SK-N-DZ (cell line): ENCODE measurements at regions not wholly inside any gene's neighbourhood (a gene's known extent, or its start where the extent isn't known, plus 50 kb on each side); places are given as distances from the start of the nearest gene placed in this dataset.
"Not testable (repeated sequence)": the region's sequence is repeated elsewhere in the genome, so short reads cannot be mapped to it uniquely, and the experiment has no call there.

Source experiments
- DNase-seq: peaks from one replicate; pipeline ENCODE4 v3.0.0-alpha.2; 2015; ENCODE audit warnings: low spot score

DNA sequence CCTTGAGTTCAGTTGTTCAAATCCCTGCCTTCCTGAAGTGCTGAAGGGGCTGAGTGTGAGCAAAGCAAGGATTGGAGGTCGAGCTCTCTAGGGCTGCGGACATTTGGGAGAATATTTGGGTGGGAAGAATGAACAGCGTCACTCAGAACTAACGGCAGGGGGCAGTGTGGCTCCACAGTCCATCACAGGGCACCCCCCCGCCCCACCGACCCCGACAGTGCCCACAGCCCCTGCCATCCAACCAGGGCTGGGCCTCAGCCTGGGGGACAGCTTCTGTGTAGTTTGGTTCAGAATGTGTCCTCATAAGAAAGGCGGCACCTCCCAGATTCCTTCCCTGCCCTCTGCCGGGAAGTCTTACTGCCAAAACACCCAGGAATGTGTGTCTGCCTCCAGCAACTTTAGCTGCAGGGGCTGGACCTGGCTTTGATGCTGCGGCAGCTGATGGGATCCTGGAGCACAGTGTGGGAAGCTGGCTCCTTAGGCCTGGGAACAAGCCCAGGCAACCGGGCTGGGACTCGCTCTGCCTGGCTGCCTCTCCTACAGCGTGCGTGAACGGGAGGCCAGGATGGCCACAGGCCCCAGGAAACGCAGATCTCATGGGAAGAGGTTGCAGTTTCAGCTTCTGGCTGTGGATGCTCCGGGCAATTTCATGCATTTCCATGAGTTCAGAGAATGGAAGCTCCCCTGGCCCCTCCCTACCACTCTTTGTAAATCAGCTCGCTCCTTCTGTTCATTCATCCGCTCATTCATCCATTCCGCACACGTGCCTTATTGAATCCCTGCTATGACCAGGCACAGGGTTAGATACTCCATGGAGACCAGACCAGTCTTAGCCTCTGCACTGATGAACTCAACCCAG, 104.9 kb upstream of the TMPRSS2 start:
- DNase-seq, result no peak

DNA sequence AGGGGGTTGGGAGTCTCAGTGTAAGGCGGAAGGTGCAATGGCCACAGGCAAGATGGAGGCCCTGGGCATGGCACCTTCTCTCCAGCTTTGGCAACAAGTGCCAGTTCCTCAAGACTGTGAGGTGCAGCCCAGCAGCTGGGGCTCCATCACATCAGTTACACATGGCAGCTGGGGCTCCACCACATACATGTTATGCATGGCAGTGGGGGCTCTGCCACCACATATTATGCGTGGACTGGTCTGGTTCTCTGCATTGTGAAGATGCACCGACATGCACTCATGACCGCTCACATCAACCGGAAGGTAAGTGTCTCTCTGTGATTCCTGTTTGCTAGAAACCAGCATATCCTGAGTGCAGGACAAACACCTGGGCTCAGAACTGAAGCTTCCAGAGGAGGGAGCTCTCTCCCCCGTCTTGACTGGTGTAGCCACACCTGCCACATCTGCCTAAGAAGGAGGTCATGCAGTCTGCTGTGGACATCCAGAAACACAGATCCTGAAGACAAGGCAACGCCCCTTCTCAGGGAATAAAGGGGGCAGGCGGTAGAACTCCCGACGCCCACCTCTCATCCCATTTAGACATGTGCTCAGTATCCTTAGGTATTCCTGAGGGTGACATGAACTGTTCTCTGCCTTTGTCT, 104.1 kb upstream of the TMPRSS2 start:
- DNase-seq, result no peak

GRCh38 chr21:41611441-41611840, 103.5 kb upstream of the TMPRSS2 start:
- DNase-seq, result no peak

GRCh38 chr21:41610840-41611115, 102.8 kb upstream of the TMPRSS2 start:
- not testable (repeated sequence) for DNase-seq

DNA sequence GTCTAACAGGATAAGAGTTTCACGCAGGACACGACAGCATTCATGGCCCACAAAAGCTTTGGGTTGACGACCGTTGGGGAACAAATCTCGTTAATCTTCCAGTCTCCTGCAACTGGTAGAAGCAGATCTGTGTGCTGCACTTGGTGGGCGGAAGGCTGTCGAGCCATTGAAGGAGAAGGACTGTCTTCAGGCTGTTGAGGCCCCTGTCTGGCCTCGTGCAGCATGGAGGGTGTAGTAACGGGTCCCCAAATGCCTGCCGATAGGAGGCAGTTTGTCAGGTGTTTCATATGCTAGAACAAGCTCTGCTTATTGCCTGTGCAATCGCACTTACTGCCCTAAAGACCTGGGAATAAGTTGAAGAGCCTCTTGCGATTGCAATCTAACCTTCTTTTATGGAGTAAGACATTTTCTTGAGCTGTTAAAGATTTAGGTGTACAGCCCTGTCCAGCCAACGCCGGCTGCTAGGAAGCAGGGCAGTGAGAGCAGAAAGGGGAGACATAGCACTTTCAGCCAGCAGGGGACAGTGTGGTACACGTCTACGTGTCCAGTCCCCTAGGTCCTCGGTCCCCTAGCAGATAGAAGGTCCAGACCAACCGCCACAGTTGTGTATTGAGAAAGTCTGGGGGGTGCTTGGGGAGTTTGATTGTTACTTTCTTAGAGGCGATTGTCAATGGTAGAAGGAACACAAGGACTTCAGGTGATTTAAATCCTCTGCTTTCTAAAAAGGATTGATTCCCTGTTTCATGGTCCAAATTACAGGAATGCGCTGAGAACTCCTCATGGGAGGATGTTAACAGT, 102.3 kb upstream of the TMPRSS2 start:
- DNase-seq, result peak; percentile 11

- DNase-seq, result no peak
Measured at GRCh38 chr21:41606706-41607105, 98.7 kb upstream of the TMPRSS2 start.

DNA sequence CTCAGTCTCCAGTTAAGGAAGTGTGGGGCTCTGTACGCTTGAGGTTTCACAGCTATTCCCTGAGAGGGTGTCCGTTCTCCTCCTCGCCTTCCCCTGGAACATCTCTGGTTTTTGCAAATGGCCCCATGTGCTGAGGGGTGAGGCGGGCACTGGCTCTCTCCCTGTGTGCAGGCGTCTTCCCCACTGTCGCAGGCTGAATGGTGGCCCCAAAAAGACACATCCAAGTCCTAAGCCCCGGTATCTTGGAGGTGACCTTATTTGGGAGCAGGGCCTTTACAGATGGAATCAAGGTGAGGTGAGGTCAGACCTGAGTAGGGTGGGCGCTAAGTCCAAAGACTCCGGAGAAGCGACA, 98.0 kb upstream of the TMPRSS2 start:
- no peak for DNase-seq

DNA sequence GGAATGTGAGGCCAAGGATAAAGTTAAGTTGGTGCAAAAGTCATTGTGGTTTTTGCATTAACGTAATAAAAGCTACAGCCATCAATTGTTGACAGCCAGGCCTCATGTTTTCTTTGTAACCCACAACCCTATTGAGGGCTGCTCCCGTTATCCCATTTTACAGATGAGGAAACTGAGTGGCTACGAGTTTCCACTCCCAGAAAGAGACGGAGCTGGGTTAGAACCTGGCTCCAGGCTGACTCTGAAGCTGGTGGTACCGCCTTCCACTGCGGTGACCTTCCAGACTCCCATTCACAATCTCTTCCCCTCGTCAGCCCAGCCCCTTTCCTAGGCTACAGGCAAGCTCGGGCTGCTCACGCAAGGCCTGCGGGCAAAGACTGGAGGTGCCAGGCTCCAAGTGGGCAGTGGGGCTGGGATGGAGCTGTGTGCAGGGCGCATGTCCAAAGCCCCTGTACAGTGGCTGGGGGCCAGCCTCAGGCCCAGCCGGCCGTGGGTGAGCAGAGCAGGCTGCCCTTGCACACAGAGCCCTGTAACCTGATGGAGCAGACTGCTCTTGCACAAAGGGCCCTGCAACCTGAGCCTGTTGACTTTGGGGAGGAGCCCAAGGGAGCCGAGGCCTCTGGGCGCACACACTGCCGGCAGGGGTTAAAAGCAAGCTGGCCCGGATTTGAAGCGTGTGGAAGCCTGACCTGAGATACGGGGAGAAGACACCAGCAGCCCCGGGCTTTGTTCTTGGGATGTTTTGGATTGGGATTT, 97.4 kb upstream of the TMPRSS2 start:
- DNase-seq, result no peak

- no peak for DNase-seq
Measured at GRCh38 chr21:41604583-41605041, 96.7 kb upstream of the TMPRSS2 start.

- DNase-seq, result no peak
Measured at GRCh38 chr21:41603476-41603875, 95.5 kb upstream of the TMPRSS2 start.

GRCh38 chr21:41602531-41602930, 94.6 kb upstream of the TMPRSS2 start:
- no peak for DNase-seq

GRCh38 chr21:41601573-41602368, 93.8 kb upstream of the TMPRSS2 start:
- no peak for DNase-seq

DNA sequence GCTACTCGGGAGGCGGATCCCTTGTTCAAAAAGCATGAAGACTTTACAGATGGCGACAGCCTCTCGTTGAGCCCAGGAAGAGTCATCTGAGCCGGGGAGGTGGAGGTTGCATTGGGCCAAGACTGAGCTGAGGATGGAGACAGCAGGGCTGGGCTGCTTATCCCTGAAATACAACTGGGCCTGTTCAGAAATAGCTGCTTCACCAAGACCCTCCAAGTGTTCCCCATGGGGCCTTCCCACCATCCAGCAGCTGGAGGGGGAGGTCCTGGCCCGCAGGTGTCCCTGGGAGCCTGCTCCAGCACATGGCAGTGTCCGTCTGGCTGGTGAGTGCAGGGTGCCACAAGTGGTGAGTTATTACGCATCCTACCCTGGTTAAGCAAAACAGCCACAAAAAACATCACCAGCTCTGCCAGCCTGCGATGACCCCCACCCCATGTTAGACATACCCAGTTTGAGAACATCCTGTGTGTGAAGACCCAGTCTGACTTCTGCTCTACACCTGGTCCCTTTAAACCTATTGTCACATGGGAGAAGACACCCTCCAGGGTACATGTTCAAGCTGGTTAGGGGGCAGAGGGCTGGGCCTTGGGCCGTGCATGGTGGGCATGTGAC, 93.1 kb upstream of the TMPRSS2 start:
- no peak for DNase-seq

DNA sequence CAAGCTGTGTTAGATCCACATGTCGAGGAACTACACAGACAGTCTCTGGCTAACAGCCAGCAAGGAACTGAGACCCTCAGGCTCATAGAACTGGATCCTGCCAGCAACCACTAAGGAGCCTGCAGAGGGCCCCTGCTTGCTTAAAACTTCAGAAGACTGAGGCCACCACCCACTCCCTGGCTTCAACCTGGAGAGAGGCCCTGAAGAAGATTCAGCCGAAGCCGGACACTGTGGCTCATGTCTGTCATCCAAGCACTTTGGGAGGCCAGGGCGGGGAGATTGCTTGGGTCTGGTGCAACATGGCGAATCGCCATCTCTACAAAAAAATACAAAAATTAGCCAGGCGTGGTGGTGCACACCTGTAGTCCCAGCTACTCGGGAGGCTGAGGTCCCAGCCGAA, 92.6 kb upstream of the TMPRSS2 start:
- no peak for DNase-seq

- DNase-seq, result no peak
Measured at GRCh38 chr21:41600116-41600515, 92.2 kb upstream of the TMPRSS2 start.

DNA sequence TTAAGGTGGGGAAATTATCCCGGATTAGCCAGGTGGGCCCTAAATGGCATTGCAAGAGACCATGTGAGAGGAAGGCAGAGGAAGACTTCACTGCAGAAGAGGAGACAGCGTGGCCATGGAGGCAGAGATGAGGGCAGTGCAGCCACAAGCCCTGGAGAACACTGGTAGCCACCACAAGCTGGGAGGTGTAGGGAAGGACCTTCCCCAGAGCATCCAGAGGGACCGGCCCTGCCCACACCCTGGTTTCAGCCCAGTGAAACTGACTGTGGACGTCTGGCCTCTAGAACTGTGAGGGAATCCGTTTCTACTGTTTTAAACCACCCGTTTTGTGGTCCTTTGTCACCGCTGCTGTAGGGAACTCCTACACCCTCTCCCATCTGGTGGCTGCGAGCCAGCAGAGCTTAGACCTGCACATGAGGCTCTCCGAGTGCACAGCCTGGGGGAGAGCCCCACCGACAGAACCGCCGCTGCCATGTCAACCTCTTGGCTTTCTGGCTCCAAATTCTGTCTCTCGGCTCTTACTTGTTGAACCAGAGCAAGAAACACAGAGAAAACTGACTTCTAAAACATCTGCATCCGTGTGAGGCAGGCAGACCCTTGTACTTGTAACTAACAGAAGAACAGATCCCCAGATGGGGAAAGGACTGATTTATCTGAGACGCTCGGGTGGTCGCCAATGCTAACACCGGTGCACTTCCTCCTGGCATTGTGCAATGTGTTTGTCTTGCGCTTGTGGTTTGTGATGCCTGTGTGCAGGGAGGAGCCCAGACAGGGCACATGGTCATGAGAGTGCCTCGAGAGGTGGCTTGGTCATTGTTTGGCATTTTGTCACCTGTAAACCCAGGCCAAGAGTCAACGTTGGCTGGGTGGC, 90.8 kb upstream of the TMPRSS2 start:
- no peak for DNase-seq

- DNase-seq, result no peak
Measured at GRCh38 chr21:41597811-41598231, 89.9 kb upstream of the TMPRSS2 start.

GRCh38 chr21:41597227-41597626, 89.3 kb upstream of the TMPRSS2 start:
- no peak for DNase-seq

DNA sequence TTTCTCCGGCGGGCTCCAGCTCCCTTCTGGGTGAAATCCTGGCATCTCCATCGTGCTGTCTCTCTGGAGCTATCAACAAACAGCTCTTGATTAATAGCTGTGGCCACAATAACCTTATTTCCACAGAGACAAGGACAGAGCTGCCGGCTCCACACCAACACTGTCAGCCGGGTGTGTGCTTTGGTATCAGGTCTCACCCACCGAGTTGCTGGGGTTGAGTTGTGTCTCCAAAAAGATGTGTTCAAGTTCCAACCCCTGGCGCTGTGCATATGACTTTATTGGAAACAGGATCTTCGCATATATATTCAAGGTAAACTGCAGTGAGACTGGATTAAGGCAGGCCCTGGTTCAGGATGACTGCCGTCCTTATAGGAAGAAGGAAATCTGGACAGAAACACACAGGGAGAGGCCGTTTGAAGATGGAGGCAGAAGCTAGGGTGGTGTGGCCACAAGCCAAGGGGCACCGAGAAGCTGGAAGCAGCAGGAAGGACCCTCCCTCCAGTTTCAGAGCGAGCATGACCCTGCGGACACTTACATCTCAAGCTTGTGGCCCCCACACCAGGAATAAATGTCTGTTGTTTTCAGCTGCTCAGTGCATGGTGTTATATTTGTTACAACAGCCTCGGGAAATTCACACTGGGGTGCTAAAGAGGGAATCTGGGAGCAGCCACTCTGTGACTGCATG, 88.4 kb upstream of the TMPRSS2 start:
- no peak for DNase-seq
